ENCODE measurements at regions not wholly inside any gene's neighbourhood (a gene's known extent, or its start where the extent isn't known, plus 50 kb on each side); places are given as distances from the start of the nearest gene placed in this dataset.
"Not testable (repeated sequence)": the region's sequence is repeated elsewhere in the genome, so short reads cannot be mapped to it uniquely, and the experiment has no call there.

- peak; percentile 65 for DNase-seq (ENCODE audit: low read depth)
Observed at GRCh38 chr9:62798884-62799850, 1609.3 kb downstream of the SPATA31A7 start.

- peak; percentile 33 for DNase-seq (ENCODE audit: low read depth)
Observed at GRCh38 chr9:62799851-62800371, 1610.1 kb downstream of the SPATA31A7 start.

GRCh38 chr9:62800451-62801371, 1610.9 kb downstream of the SPATA31A7 start:
- peak; percentile 38 for DNase-seq (ENCODE audit: low read depth)

- DNase-seq (ENCODE audit: low read depth): peak; percentile 26
Observed at GRCh38 chr9:62801372-62801811, 1611.6 kb downstream of the SPATA31A7 start.

GRCh38 chr9:62801961-62802718, 1612.3 kb downstream of the SPATA31A7 start:
- peak; percentile 66 for DNase-seq (ENCODE audit: low read depth)

- not testable (repeated sequence) for DNase-seq (ENCODE audit: low read depth)
Observed at GRCh38 chr9:62802719-62803079, 1612.9 kb downstream of the SPATA31A7 start.

- not testable (repeated sequence) for DNase-seq (ENCODE audit: low read depth)
Observed at GRCh38 chr9:62803099-62803498, 1613.3 kb downstream of the SPATA31A7 start.

- DNase-seq (ENCODE audit: low read depth): not testable (repeated sequence)
Observed at GRCh38 chr9:62804314-62804713, 1614.5 kb downstream of the SPATA31A7 start.

- not testable (repeated sequence) for DNase-seq (ENCODE audit: low read depth)
Observed at GRCh38 chr9:62807424-62807823, 1617.6 kb downstream of the SPATA31A7 start.

GRCh38 chr9:62808081-62808480, 1618.2 kb downstream of the SPATA31A7 start:
- DNase-seq (ENCODE audit: low read depth): not testable (repeated sequence)

GRCh38 chr9:62810318-62810717, 1620.5 kb downstream of the SPATA31A7 start:
- DNase-seq (ENCODE audit: low read depth): not testable (repeated sequence)

GRCh38 chr9:62810811-62811315, 1621.0 kb downstream of the SPATA31A7 start:
- not testable (repeated sequence) for DNase-seq (ENCODE audit: low read depth)

GRCh38 chr9:62815436-62815835, 1625.6 kb downstream of the SPATA31A7 start:
- not testable (repeated sequence) for DNase-seq (ENCODE audit: low read depth)

- not testable (repeated sequence) for DNase-seq (ENCODE audit: low read depth)
Observed at GRCh38 chr9:62816331-62816730, 1626.5 kb downstream of the SPATA31A7 start.

- not testable (repeated sequence) for DNase-seq (ENCODE audit: low read depth)
Observed at GRCh38 chr9:62817214-62817613, 1627.4 kb downstream of the SPATA31A7 start.

GRCh38 chr9:62822185-62822584, 1632.3 kb downstream of the SPATA31A7 start:
- DNase-seq (ENCODE audit: low read depth): not testable (repeated sequence)

- DNase-seq (ENCODE audit: low read depth): not testable (repeated sequence)
Observed at GRCh38 chr9:62827957-62828907, 1638.4 kb downstream of the SPATA31A7 start.

- DNase-seq (ENCODE audit: low read depth): not testable (repeated sequence)
Observed at GRCh38 chr9:62830829-62831459, 1641.1 kb downstream of the SPATA31A7 start.
